ENCODE measurements at regions not wholly inside any gene's neighbourhood (a gene's known extent, or its start where the extent isn't known, plus 50 kb on each side); places are given as distances from the start of the nearest gene placed in this dataset.

DNA sequence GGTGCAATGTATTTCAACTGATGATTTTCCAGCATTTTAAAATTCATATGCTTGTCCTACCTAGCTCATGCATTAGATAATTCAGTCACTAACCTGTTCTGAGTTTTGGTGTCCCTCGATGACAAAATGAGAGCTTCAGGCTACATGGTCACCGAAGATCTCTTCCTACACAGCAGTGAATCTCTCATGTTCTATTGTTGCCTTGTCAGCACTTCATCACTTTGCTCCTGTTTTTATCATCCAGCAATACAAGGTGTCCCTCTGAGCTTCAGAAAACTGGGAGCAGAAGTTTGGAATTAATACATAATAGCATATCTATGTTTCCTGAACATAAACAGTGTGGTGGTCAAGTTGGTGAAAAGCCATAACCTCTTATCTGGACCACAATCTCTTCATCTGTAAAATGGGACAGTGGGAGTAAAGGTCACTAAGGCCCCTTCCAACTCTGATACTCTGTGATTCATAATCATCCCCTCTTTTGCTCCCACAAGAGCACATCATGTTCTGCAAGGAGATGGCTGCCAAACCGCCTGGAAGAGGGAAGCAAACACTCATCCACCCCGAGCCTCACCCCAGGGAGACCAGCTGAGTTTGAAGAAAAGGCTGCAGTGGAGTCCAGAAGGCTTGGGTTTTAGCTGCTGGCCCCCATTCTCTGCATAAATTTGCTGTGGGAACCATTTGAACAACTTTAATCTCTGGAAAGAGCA is 137.9 kb upstream of the F3 start:
- ChIA-PET POLR2A (no interaction called here), CTCF (interaction anchor here (1.1 to 1.2 kb wide), 2 partner anchors 16 to 123 kb away, joined by 3 to 5 read pairs; no protein-coding TSS in a partner anchor)
- H3K4me1 ChIP-seq (ENCODE audit: control insufficient read depth, insufficient read depth, low read length) = no peaks in the 10 kb centered on the region
- no peak for TF ChIP-seq ZNF423 (tag by site-specific recombination; IDR thresholded peaks at IDR 0.05)
- no peak for TF ChIP-seq ZNF571 (tag by site-specific recombination; IDR thresholded peaks at IDR 0.05)
- no peak for TF ChIP-seq ZNF366 (tag by site-specific recombination; conservative IDR thresholded peaks at IDR 0.05)
- no peak for TF ChIP-seq ZNF48 (tag by site-specific recombination; IDR thresholded peaks at IDR 0.05)
- no peak for TF ChIP-seq KLF7 (tag by site-specific recombination; IDR thresholded peaks at IDR 0.05; ENCODE audit: borderline replicate concordance)
- H3K36me3 ChIP-seq (ENCODE audit: control insufficient read depth in 2 of 2, insufficient read depth in 1 of 2, low read length in 2 of 2) = no peaks in the 10 kb centered on the region
- H3K4me3 ChIP-seq (ENCODE audit: low read depth, low read length) = no peak overlapping the region
- no peak overlapping the region for H3K27ac ChIP-seq (ENCODE audit: extremely low read depth, low read depth, low read length)
- no peaks in the 10 kb centered on the region for H3K9me3 ChIP-seq (ENCODE audit: control insufficient read depth, insufficient read depth, low read depth, low read length)

DNA sequence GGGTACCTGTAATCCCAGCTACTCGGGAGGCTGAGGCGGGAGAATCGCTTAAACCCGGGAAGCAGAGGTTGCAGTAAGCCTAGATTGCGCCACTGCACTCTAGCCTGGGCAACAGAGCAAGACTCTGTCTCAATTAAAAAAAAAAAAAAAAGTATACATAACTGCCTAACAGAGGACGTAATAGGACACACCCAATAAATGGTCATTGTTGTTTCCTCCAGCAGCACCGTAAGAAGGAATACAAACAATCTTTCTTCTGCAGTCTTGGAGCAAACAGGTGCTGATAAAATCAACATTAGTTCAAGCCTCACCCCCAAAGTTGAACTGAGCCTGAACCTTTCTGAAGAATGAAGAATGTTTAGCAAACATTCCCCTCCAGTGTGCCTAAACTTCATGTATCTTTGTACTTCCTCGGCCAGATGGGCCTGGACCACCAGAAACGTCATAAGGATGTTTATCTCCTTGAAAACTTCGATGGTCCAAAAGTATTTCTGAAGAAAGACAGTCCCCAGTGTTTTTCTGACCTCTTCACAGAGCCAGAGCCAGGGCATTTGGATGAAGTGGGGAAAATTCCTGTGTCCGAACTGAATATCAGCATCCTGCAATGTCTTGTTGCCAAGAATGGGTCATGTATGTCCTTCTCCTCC is 136.8 kb upstream of the F3 start:
- Histone ChIP-seq H3K27ac (ENCODE audit: extremely low read depth, low read depth, low read length) (no peak overlapping the region), H3K36me3 (ENCODE audit: control insufficient read depth in 2 of 2, insufficient read depth in 1 of 2, low read length in 2 of 2) (no peaks in the 10 kb centered on the region), H3K4me1 (ENCODE audit: control insufficient read depth, insufficient read depth, low read length) (no peaks in the 10 kb centered on the region), H3K4me3 (ENCODE audit: low read depth, low read length) (no peak overlapping the region), H3K9me3 (ENCODE audit: control insufficient read depth, insufficient read depth, low read depth, low read length) (no peaks in the 10 kb centered on the region)
- ChIA-PET POLR2A (no interaction called here), CTCF (interaction anchor here (0.6 kb wide), 1 partner anchor 25 kb away, joined by 4 read pairs; no protein-coding TSS in a partner anchor)
- no peak for TF ChIP-seq ZNF350 (tag by site-specific recombination; IDR thresholded peaks at IDR 0.05)
- TF ChIP-seq, protein P1, sequence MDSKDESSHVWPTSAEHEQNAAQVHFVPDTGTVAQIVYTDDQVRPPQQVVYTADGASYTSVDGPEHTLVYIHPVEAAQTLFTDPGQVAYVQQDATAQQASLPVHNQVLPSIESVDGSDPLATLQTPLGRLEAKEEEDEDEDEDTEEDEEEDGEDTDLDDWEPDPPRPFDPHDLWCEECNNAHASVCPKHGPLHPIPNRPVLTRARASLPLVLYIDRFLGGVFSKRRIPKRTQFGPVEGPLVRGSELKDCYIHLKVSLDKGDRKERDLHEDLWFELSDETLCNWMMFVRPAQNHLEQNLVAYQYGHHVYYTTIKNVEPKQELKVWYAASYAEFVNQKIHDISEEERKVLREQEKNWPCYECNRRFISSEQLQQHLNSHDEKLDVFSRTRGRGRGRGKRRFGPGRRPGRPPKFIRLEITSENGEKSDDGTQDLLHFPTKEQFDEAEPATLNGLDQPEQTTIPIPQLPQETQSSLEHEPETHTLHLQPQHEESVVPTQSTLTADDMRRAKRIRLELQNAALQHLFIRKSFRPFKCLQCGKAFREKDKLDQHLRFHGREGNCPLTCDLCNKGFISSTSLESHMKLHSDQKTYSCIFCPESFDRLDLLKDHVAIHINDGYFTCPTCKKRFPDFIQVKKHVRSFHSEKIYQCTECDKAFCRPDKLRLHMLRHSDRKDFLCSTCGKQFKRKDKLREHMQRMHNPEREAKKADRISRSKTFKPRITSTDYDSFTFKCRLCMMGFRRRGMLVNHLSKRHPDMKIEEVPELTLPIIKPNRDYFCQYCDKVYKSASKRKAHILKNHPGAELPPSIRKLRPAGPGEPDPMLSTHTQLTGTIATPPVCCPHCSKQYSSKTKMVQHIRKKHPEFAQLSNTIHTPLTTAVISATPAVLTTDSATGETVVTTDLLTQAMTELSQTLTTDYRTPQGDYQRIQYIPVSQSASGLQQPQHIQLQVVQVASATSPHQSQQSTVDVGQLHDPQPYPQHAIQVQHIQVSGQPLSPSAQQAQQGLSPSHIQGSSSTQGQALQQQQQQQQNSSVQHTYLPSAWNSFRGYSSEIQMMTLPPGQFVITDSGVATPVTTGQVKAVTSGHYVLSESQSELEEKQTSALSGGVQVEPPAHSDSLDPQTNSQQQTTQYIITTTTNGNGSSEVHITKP (tag by site-specific recombination; IDR thresholded peaks at IDR 0.05) = no peak
- TF ChIP-seq ZNF404 (tag by site-specific recombination; IDR thresholded peaks at IDR 0.05) = no peak
- no peak for TF ChIP-seq KLF10 (tag by site-specific recombination; IDR thresholded peaks at IDR 0.05)

DNA sequence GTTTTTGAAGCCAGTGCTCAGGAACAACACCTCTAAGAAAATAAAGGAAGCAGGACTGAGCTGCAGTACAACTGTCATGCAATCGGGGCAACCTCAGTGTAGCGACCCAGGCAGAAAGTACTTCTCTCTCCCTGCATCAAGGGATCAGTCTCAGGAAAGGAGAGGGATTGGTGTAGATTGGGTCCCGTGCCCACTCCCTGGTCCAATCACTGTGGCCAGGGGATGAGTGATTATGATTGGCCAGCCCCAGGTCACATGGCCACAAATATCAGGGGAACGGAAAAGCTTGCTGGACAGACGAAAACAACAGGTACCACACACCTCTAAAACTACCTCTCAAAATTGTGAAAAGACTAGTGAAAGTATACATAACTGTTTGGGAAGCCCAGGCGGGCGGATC is 136.2 kb upstream of the F3 start:
- POLR2A ChIA-PET = no interaction called here

DNA sequence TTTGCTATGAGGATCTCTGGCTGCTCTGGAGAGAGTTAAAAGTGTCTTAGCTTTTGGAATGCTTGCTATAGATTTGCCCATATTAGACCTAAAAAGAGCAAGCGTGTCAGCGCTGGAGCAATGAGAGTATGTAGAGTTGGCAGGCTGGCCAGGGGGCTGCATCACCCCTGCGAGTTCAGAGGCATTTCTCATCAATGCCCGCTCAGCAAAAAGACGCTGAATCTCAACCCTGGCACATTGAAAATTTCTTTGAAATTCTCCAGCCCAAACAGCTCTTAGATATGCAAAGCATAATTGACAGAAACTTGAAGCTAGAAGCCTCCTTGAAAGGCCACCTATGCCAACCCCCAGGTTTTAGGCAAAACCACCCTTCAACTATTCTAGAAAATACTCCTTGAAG is 135.5 kb upstream of the F3 start:
- H3K4me1 ChIP-seq (ENCODE audit: control insufficient read depth, insufficient read depth, low read length) = no peaks in the 10 kb centered on the region
- no peaks in the 10 kb centered on the region for H3K36me3 ChIP-seq (ENCODE audit: control insufficient read depth in 2 of 2, insufficient read depth in 1 of 2, low read length in 2 of 2)
- H3K9me3 ChIP-seq (ENCODE audit: control insufficient read depth, insufficient read depth, low read depth, low read length) = no peaks in the 10 kb centered on the region
- ChIA-PET POLR2A (no interaction called here), CTCF (interaction anchor here (0.6 kb wide), 1 partner anchor 164 kb away, joined by 5 read pairs; no protein-coding TSS in a partner anchor)
- no peak overlapping the region for H3K27ac ChIP-seq (ENCODE audit: extremely low read depth, low read depth, low read length)
- H3K4me3 ChIP-seq (ENCODE audit: low read depth, low read length) = no peak overlapping the region
- TF ChIP-seq ZNF561 (tag by site-specific recombination; IDR thresholded peaks at IDR 0.05; ENCODE audit: borderline replicate concordance) = no peak
- TF ChIP-seq, protein P2, sequence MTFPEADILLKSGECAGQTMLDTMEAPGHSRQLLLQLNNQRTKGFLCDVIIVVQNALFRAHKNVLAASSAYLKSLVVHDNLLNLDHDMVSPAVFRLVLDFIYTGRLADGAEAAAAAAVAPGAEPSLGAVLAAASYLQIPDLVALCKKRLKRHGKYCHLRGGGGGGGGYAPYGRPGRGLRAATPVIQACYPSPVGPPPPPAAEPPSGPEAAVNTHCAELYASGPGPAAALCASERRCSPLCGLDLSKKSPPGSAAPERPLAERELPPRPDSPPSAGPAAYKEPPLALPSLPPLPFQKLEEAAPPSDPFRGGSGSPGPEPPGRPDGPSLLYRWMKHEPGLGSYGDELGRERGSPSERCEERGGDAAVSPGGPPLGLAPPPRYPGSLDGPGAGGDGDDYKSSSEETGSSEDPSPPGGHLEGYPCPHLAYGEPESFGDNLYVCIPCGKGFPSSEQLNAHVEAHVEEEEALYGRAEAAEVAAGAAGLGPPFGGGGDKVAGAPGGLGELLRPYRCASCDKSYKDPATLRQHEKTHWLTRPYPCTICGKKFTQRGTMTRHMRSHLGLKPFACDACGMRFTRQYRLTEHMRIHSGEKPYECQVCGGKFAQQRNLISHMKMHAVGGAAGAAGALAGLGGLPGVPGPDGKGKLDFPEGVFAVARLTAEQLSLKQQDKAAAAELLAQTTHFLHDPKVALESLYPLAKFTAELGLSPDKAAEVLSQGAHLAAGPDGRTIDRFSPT (tag by site-specific recombination; IDR thresholded peaks at IDR 0.05) = no peak
- TF ChIP-seq ZNF2 (tag by site-specific recombination; IDR thresholded peaks at IDR 0.05) = no peak
- TF ChIP-seq ZNF211 (tag by site-specific recombination; IDR thresholded peaks at IDR 0.05; ENCODE audit: low read depth) = no peak
- TF ChIP-seq, protein P3, sequence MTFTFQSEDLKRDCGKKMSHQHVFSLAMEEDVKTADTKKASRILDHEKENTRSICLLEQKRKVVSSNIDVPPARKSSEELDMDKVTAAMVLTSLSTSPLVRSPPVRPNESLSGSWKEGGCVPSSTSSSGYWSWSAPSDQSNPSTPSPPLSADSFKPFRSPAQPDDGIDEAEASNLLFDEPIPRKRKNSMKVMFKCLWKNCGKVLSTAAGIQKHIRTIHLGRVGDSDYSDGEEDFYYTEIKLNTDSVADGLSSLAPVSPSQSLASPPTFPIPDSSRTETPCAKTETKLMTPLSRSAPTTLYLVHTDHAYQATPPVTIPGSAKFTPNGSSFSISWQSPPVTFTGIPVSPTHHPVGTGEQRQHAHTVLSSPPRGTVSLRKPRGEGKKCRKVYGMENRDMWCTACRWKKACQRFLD (tag by site-specific recombination; IDR thresholded peaks at IDR 0.05) = no peak
- no peak for TF ChIP-seq ZBTB21 (tag by site-specific recombination; IDR thresholded peaks at IDR 0.05)
- TF ChIP-seq IKZF3 (tag by site-specific recombination; IDR thresholded peaks at IDR 0.05) = no peak
- TF ChIP-seq, protein P4, sequence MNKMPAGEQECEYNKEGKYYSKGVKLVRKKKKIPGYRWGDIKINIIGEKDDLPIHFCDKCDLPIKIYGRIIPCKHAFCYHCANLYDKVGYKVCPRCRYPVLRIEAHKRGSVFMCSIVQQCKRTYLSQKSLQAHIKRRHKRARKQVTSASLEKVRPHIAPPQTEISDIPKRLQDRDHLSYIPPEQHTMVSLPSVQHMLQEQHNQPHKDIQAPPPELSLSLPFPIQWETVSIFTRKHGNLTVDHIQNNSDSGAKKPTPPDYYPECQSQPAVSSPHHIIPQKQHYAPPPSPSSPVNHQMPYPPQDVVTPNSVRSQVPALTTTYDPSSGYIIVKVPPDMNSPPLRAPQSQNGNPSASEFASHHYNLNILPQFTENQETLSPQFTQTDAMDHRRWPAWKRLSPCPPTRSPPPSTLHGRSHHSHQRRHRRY (tag by site-specific recombination; IDR thresholded peaks at IDR 0.05) = no peak
- TF ChIP-seq SCRT2 (tag by site-specific recombination; IDR thresholded peaks at IDR 0.05) = no peak
- no peak for TF ChIP-seq ZNF311 (tag by site-specific recombination; IDR thresholded peaks at IDR 0.05; ENCODE audit: borderline replicate concordance)

More for the DNA sequence above, 136.2 kb upstream of the F3 start:
- no peak for TF ChIP-seq ZNF664 (tag by site-specific recombination; IDR thresholded peaks at IDR 0.05)
- H3K9me3 ChIP-seq (ENCODE audit: control insufficient read depth, insufficient read depth, low read depth, low read length) = no peaks in the 10 kb centered on the region
- no peaks in the 10 kb centered on the region for H3K4me1 ChIP-seq (ENCODE audit: control insufficient read depth, insufficient read depth, low read length)
- H3K4me3 ChIP-seq (ENCODE audit: low read depth, low read length) = no peak overlapping the region
- CTCF ChIA-PET = interaction anchor here (0.6 kb wide), 1 partner anchor 24 kb away, joined by 4 read pairs; no protein-coding TSS in a partner anchor
- no peak overlapping the region for H3K27ac ChIP-seq (ENCODE audit: extremely low read depth, low read depth, low read length)
- H3K36me3 ChIP-seq (ENCODE audit: control insufficient read depth in 2 of 2, insufficient read depth in 1 of 2, low read length in 2 of 2) = no peaks in the 10 kb centered on the region
